Gastroesophageal sphincter (tissue), 4 donors: ENCODE measurements at regions not wholly inside any gene's neighbourhood (a gene's known extent, or its start where the extent isn't known, plus 50 kb on each side); places are given as distances from the start of the nearest gene placed in this dataset.
A peak's percentile ranks its signal among the peaks of the same experiment; 100 is the strongest.

Experiments used
- ATAC-seq: fragments of 150-250 bp; one replicate; pipeline ENCODE4 v1.9.1; 2016; ENCODE audit warnings: mild to moderate bottlenecking, moderate library complexity
- H3K27ac ChIP-seq, 4 donors: fragments of 200-600 bp; sonication (generic) in 3 of 4; 1 replicate in 3 of 4; 2 replicates in 1 of 4; pipeline ENCODE4 v1.5.1; 2016 to 2019
- H3K27me3 ChIP-seq: fragments of 200-600 bp; sonication (generic); one replicate; pipeline ENCODE4 v1.5.1; 2019
- H3K36me3 ChIP-seq, 2 donors: fragments of 200-600 bp; sonication (generic); one replicate each; pipeline ENCODE4 v1.5.1; 2019; ENCODE audit warnings: control low read depth in 1 of 2
- H3K4me1 ChIP-seq, 3 donors: fragments of 200-600 bp; sonication (generic); 1 replicate in 2 of 3; 2 replicates in 1 of 3; pipeline ENCODE4 v1.5.1; 2016 to 2019; ENCODE audit warnings: control low read depth in 2 of 3
- H3K4me3 ChIP-seq, 2 donors: fragments of 200-600 bp; sonication (generic); one replicate each; pipeline ENCODE4 v1.5.1; 2019; ENCODE audit warnings: mild to moderate bottlenecking in 1 of 2, moderate library complexity in 1 of 2
- H3K9me3 ChIP-seq, 3 donors: fragments of 200-600 bp; sonication (generic); one replicate each; pipeline ENCODE4 v1.5.1; 2017 to 2019; ENCODE audit warnings: control low read depth in 2 of 3
- EP300 ChIP-seq: sonication (generic); formaldehyde crosslinking; IDR thresholded peaks from one replicate; pipeline ENCODE4 v1.6.1; 2017; ENCODE audit warnings: antibody characterized with exemption, mild to moderate bottlenecking
- POLR2A ChIP-seq, 2 donors: fragments of 450-650 bp; IDR thresholded peaks; one replicate each; pipeline ENCODE4 v1.6.1; 2017; ENCODE audit warnings: antibody characterized with exemption in 2 of 2, mild to moderate bottlenecking in 2 of 2, moderate library complexity in 1 of 2
- POLR2AphosphoS5 ChIP-seq: sonication (generic); formaldehyde crosslinking; IDR thresholded peaks from one replicate; pipeline ENCODE4 v1.6.1; 2017; ENCODE audit warnings: antibody characterized with exemption
- WGBS, 2 donors: methylation state at CpG; one replicate each; pipeline ENCODE4 v1.1.5; 2018; ENCODE audit warnings: low coverage in 1 of 2; 5-methylcytosine and 5-hydroxymethylcytosine counted together
- TF ChIP-seq, protein P1 (sequence below), 4 experiments: fragments of 200-600 bp in 2 of 4; fragments of 450-650 bp in 2 of 4; sonication (generic) in 1 of 4; IDR thresholded peaks; one replicate each; pipeline ENCODE4 v1.5.1; 2017 to 2019; ENCODE audit warnings: antibody characterized with exemption in 4 of 4, mild to moderate bottlenecking in 2 of 4, moderate library complexity in 2 of 4

DNA sequence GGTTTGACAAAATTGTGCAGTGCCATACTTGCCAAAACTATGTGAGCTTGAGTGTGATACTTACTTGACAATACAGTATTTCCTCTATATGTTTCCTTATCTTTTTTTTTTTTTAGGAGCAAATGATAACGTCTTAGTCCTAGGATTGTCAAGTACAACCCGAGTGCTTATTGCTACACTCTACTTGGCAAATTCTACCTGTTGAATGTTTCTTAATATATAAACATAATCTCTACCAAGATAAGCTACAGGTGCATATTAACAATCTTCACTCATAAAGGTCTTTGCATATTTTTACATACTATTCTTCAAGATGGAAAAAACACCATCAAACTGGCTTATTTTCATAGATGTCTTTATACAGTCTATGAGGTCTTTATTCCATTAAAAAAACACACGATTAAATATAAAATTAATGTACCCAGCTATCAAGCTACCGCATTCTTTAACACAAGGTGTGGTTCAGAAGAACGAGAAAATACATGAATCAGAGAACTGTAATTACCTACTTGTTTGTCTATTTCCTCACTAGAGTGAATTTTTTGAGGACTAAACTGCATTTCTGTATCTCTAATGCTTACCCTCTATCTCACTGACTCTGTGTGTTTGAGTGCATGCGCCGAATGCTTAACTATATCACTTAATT, 76.1 kb upstream of the PDSS1 start:
- Histone ChIP-seq H3K4me3 (no peak overlapping the region), H3K27ac (no peak overlapping the region), H3K9me3 (no peaks in the 10 kb centered on the region), H3K27me3 (peaks cover 49% of the 10 kb centered on the region), H3K36me3 (no peaks in the 10 kb centered on the region), H3K4me1 (peaks cover 0 to 5% (median 3%) of the 10 kb centered on the region in 3 donors)
- TF ChIP-seq, protein P1, sequence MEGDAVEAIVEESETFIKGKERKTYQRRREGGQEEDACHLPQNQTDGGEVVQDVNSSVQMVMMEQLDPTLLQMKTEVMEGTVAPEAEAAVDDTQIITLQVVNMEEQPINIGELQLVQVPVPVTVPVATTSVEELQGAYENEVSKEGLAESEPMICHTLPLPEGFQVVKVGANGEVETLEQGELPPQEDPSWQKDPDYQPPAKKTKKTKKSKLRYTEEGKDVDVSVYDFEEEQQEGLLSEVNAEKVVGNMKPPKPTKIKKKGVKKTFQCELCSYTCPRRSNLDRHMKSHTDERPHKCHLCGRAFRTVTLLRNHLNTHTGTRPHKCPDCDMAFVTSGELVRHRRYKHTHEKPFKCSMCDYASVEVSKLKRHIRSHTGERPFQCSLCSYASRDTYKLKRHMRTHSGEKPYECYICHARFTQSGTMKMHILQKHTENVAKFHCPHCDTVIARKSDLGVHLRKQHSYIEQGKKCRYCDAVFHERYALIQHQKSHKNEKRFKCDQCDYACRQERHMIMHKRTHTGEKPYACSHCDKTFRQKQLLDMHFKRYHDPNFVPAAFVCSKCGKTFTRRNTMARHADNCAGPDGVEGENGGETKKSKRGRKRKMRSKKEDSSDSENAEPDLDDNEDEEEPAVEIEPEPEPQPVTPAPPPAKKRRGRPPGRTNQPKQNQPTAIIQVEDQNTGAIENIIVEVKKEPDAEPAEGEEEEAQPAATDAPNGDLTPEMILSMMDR (IDR thresholded peaks at IDR 0.05) = no peak
- TF ChIP-seq POLR2AphosphoS5 (no peak), POLR2A (IDR thresholded peaks at IDR 0.05) (no peak), EP300 (no peak)
- no peak for ATAC-seq
- WGBS, 2 donors = 82 to 87% methylated on average over 7 of the region's 7 CpGs

DNA sequence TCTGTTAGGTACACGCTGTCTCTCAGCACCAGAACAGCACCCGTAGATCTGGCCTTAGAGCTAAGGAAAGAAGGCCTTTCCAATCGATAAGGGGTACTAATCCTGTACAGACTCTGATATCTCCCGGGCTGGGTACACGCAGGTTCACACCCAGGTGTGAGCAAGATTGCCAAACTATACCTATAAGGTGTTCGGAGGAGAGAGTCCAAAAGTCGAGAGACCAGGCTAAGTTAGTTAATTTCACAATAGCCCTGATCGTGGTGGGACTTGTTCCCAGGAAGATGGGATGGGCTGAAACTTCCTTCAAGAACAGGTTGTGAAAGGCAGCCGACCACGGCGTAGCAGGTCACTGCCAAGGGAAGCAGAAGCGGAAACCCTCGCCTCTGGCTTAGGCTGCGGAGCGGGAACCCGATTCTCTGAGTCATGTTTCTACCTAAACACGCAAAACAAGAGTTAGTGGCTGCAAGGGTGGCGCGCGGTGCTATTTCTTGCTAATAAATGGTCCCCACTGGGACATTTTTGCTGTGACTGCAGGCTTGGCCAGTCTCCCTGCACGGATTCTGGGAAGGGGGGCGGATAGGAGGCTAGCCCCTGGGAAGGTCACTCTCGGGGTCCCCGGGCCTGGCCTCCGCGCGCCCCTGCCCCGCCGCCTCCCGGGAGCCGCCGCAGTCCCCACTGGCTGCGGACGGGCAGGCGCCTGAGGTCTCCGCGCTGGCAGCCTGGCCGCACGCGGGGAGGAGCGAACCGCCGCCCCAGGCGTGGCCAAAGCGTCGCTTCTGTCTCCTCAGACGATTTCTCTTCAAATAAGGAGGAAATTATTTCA, 75.4 kb upstream of the PDSS1 start:
- Histone ChIP-seq H3K27me3 (peaks cover 55% of the 10 kb centered on the region), H3K27ac (no peak overlapping the region), H3K4me1 (peaks cover 0 to 5% (median 3%) of the 10 kb centered on the region in 3 donors), H3K4me3 (peak overlapping the region in 1 of 2 donors; percentile 41), H3K36me3 (no peaks in the 10 kb centered on the region), H3K9me3 (no peaks in the 10 kb centered on the region)
- ATAC-seq = peak; percentile 53
- WGBS, 2 donors = 25 to 33% methylated on average over 9 to 17 of the region's 47 CpGs
- no peak for TF ChIP-seq EP300
- TF ChIP-seq POLR2A (IDR thresholded peaks at IDR 0.05) = no peak
- TF ChIP-seq, protein P1 (IDR thresholded peaks at IDR 0.05) = no peak
- TF ChIP-seq POLR2AphosphoS5 = no peak

DNA sequence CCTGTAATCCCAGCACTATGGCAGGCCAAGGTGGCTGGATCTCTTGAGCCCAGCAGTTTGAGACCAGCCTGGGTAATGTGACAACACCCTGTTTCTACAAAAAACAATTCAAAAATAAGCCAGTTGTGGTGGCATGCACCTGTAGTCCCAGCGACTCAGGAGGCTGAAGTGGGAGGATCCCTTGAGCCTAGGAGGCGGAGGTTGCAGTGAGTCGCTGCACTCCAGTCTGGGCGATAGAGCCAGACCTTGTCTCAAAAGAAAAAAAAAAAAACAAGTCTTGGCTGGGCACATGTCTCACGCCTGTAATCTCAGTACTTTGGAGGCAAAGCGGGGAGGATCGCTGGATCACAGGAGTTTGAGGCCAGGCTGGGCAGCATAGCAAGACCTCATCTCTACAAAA, 74.6 kb upstream of the PDSS1 start:
- Histone ChIP-seq H3K9me3 (no peaks in the 10 kb centered on the region), H3K4me3 (no peak overlapping the region), H3K4me1 (peaks cover 0 to 5% (median 3%) of the 10 kb centered on the region in 3 donors), H3K36me3 (no peaks in the 10 kb centered on the region), H3K27ac (no peak overlapping the region), H3K27me3 (peaks cover 55% of the 10 kb centered on the region)
- ATAC-seq = no peak
- 87 to 100% methylated on average over 4 to 5 of the region's 7 CpGs for WGBS, 2 donors
- TF ChIP-seq, protein P1 (IDR thresholded peaks at IDR 0.05) = no peak
- TF ChIP-seq POLR2A (IDR thresholded peaks at IDR 0.05) = no peak
- no peak for TF ChIP-seq EP300
- TF ChIP-seq POLR2AphosphoS5 = no peak

DNA sequence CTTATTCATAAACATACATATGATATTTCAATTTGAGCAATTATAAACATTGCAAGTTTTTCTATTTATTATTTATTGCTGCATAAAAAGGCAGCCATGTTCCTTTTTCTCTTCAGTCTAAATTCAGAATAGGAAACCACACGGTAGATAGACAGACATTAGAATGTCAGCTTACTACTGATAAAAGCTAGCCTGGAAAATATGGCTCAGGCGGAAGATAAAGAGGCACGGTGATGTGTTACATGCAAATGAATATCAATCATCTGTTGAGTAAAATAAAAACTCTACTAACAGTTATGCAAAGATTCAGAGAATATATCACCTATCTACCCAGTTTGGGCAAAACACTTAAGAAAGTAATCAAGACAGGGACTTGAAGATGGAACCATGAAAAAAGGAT, 73.5 kb upstream of the PDSS1 start:
- H3K36me3 ChIP-seq = no peaks in the 10 kb centered on the region
- H3K27me3 ChIP-seq = peaks cover 55% of the 10 kb centered on the region
- no peaks in the 10 kb centered on the region for H3K9me3 ChIP-seq
- H3K4me3 ChIP-seq = no peak overlapping the region
- no peak for ATAC-seq
- peaks cover 0 to 5% (median 3%) of the 10 kb centered on the region in 3 donors for H3K4me1 ChIP-seq
- H3K27ac ChIP-seq = no peak overlapping the region
- TF ChIP-seq EP300 (no peak), POLR2AphosphoS5 (no peak), POLR2A (IDR thresholded peaks at IDR 0.05) (no peak)
- TF ChIP-seq, protein P1 (IDR thresholded peaks at IDR 0.05) = no peak
- 53 to 61% methylated on average over 3 of the region's 3 CpGs for WGBS, 2 donors
